Iris pigment epithelial cell (primary cell): ENCODE measurements at regions not wholly inside any gene's neighbourhood (a gene's known extent, or its start where the extent isn't known, plus 50 kb on each side); places are given as distances from the start of the nearest gene placed in this dataset.

ENCODE experiments used
- DNase-seq: peaks from one replicate; pipeline ENCODE4 v3.0.0-alpha.2; 2011; ENCODE audit warnings: low read depth

- DNase-seq: no peak
These were observed 366.3 kb downstream of the SS18 start for GRCh38 chr18:25724121-25724520.

GRCh38 chr18:25713103-25713502, 361.1 kb upstream of the ZNF521 start:
- no peak for DNase-seq

GRCh38 chr18:25710981-25711380, 359.0 kb upstream of the ZNF521 start:
- no peak for DNase-seq

- no peak for DNase-seq
These were observed 353.7 kb upstream of the ZNF521 start for GRCh38 chr18:25705650-25706049.

GRCh38 chr18:25704494-25704893, 352.5 kb upstream of the ZNF521 start:
- no peak for DNase-seq

- no peak for DNase-seq
These were observed 352.1 kb upstream of the ZNF521 start for GRCh38 chr18:25704071-25704470.

GRCh38 chr18:25701821-25702220, 349.9 kb upstream of the ZNF521 start:
- no peak for DNase-seq

GRCh38 chr18:25686960-25687500, 335.1 kb upstream of the ZNF521 start:
- peak; percentile 61 for DNase-seq

DNA sequence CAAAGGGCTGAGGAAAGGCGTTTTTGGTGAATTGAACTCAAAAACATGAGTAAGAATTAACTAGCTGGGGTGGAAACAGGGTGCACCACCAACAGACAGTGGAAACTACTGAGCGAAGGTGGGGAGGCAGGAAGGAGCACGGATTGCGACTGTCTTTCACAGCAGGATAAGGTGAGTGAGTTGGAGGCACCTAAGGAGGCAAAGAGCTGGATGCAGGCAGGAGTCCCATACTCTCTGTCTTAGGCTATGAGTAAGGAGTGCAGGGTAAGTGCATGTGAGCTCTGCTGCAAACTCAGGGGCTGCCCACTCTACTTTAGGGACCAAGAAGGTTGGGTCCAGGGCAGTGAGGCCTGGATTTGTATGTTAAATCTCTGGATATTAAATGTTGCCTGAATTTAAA, 333.1 kb upstream of the ZNF521 start:
- no peak for DNase-seq

DNA sequence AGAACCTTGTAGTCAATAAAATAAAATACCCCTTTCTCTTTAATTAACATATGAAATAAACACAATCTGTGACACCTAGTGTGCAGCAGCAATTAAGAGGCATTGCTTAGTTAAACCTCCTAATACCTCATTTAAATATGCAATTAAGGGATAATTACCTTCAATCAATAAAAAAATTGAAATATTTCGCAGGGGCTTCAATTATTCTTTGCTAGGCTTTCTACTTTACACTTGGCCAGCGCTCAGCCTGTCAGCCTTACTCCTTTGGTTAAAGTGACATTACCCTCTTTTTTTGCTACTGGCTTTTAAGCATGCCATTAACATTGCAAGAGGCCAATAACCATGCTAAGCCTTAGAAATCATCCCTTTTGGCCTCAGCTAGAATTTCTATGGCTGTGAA, 327.5 kb upstream of the ZNF521 start:
- no peak for DNase-seq

DNA sequence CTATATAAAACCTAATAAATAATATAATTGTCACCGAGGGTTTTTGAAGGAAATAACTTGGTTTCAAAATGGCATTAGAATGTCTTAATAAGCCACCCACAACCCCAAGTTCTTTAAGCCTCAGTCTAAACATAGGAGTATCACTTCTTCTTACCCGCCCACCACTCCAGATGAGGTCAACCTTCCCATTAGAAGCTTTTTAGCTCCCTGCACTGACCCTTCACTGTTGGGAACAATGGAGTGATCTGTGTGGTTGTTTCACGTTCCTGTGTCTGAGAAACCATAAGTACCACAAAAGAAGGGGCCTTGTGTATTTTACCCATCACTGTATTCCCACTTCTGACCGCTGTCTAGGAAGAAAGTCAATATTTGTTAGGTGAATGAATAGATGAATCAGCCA, 326.3 kb upstream of the ZNF521 start:
- DNase-seq: no peak

- DNase-seq: no peak
These were observed 323.3 kb upstream of the ZNF521 start for GRCh38 chr18:25675123-25675850.

DNA sequence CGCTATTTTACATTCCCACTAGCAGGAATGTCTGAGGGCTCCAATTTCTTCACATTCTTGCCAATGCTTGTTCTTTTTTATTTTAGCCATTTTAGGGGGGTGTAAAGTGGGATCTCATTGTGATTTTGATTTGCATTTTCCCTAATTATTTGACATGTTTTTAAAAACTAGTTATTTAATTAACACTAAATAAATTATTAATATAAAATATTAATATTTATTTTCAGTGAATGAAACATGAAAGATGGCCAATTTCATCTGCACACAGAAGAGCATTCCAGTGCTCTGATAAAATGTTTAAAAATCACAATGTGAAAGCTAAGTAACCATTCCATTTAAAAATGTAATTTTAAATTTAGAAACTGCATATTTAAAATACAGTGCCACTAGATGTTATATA, 322.2 kb upstream of the ZNF521 start:
- DNase-seq: no peak

- no peak for DNase-seq
These were observed 320.5 kb upstream of the ZNF521 start for GRCh38 chr18:25672490-25672889.

DNA sequence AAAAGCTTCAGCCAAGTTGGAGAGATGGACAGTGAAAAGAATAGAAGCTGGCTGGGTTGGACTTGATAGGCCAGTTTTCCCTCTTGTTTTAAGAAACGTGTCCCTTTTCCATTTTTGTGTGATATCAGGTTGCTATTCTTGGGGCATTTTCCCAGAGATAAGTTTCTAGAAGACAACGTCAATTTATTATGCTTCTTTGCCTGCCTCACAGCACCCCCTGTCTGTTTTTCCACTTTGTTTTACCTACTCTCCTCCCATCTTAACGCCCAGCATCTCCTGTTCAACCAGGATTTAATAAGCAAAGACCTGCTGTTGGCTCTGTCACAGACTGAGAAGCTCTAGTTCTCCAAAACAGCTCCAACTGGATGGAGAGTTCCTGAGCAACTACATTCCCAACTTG, 317.8 kb upstream of the ZNF521 start:
- peak; percentile 34 for DNase-seq

DNA sequence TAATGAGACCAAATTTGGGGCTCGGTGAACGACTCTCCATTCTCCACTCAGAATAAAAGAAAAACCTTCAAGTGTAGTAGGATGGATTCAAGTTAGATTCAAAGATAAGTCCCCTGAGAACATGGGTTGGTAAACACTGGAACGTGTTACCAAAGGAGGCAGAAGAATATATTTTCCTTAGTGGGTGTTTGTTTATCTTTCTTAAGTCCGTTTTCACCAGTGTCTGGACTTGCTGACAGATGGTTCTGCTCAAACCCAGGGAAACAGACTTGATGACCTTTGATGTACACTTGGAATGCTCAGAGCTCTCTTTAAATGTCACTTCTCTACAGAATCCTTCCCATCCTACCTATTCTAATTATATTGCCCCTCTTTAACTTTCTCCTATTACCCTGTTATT, 310.3 kb upstream of the ZNF521 start:
- DNase-seq: peak; percentile 38

DNA sequence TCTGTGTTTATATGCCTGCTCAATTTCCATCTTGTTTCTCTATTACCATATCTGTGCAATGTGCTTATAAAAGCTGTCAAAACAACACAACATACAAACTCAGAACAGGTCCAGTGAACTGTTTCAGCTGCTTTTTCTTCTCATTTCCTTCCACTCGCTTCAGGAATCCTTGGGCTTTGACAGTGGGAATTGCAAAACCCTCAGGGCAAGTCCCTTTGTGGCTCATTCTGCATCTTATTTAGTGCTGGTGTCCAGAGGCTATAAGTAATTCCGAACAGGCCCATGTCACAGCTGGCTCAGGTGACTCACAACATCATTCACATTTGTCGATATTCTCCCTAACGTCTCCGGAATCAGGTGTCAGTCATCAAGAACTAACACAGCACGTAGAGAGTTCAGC, 309.9 kb upstream of the ZNF521 start:
- peak; percentile 14 for DNase-seq

GRCh38 chr18:25659541-25659940, 307.6 kb upstream of the ZNF521 start:
- no peak for DNase-seq

GRCh38 chr18:25658476-25658875, 306.5 kb upstream of the ZNF521 start:
- DNase-seq: no peak

- no peak for DNase-seq
These were observed 299.6 kb upstream of the ZNF521 start for GRCh38 chr18:25651553-25651952.

DNA sequence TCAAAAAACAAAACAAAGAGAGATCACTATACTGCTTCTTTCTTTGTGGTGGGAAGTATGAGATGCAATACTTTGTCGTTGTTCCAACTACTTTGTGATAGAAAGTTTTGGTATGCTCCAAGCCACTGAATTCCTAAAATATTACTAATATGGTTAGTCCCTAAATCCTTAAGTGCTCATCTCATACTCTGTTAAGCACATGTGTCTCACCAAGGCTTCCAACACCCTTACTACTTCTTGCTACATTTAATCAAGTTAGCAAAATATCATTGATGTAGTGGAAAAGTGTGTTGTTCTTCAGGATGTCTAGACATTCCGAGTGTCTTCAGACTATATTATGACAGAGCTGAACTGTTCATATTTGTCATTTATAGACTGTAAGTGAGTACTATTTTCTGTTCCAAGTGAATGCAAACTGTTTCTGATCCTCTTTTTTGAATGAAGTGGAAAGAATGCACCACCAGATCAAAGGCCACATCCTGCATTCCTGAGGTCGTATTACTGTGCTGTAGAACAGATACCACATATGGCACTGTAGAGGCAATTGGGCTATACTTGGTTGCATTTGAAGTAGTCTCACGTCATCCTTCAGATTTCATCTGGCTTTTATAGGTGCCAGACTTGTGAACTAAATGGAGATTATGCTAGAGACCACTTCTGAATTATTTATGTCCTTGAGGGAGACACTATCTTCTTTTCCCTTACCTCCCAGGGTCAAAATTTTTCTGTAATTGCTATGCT, 298.4 kb upstream of the ZNF521 start:
- peak; percentile 97 for DNase-seq

DNA sequence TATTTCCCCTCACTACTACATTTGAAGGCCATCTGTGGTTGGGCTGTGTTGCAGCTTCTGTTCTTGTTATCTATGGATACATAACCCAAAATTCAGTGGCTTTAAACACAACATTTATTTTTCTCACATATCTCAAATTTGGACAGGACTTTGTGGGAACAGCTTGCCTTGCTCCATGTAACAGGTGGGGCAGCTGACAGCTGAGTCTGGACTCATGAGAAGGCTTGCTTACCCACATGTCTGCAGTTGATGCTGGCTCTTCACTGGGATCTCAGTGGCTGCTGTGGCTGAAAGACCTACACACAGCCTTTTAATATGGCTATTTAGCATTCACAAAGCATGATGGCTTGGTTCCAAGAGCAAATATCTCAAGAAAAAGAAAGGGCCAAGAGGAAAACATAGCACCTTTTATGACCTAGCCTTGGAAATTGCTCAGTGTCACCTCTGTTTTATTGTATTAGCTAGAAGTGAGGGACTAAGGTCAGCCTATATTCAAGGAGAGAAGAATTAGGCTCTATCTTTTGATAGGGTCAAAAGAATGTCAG, 296.8 kb upstream of the ZNF521 start:
- peak; percentile 21 for DNase-seq

DNA sequence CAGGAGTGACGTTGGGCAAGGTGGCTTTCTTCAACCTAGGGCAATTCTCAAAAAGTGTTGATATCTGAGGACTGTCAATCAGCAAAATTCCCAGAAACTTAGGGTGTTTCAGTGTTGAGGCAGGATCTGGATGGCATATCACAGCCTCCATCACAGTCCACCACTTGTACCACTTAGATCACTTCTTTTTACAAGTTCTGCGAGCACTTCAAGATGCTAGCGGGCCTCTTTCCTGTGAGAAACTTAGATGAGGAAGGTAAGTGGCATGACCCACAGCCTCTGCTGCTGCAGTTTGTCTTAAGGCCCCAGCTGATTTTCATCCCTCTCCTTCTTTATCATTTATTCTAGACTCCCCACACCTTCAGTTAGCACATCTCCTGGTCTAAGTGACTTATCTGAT, 295.4 kb upstream of the ZNF521 start:
- no peak for DNase-seq
